ENCODE measurements at regions not wholly inside any gene's neighbourhood (a gene's known extent, or its start where the extent isn't known, plus 50 kb on each side); places are given as distances from the start of the nearest gene placed in this dataset.
A peak's percentile ranks its signal among the peaks of the same experiment; 100 is the strongest.

GRCh38 chr16:54506214-54506580 is 219.6 kb upstream of the IRX3 start:
- DNase-seq, result no peak

GRCh38 chr16:54505549-54506213 is 219.1 kb upstream of the IRX3 start:
- DNase-seq, result no peak

- no peak for DNase-seq
These were observed 217.8 kb upstream of the IRX3 start for GRCh38 chr16:54504372-54504771.

GRCh38 chr16:54503856-54504219 is 217.3 kb upstream of the IRX3 start:
- DNase-seq, result peak; percentile 47

- DNase-seq, result peak; percentile 54
These were observed 216.6 kb upstream of the IRX3 start for GRCh38 chr16:54503011-54503855.

GRCh38 chr16:54501797-54502196 is 215.2 kb upstream of the IRX3 start:
- DNase-seq, result no peak

GRCh38 chr16:54493594-54493993 is 207.0 kb upstream of the IRX3 start:
- no peak for DNase-seq

- peak; percentile 72 for DNase-seq
These were observed 206.5 kb upstream of the IRX3 start for GRCh38 chr16:54493061-54493460.

GRCh38 chr16:54490112-54490488 is 203.5 kb upstream of the IRX3 start:
- DNase-seq, result no peak

- no peak for DNase-seq
These were observed 202.9 kb upstream of the IRX3 start for GRCh38 chr16:54489225-54490111.

GRCh38 chr16:54488729-54489128 is 202.1 kb upstream of the IRX3 start:
- DNase-seq, result no peak

- no peak for DNase-seq
These were observed 201.3 kb upstream of the IRX3 start for GRCh38 chr16:54487933-54488332.

GRCh38 chr16:54484700-54485099 is 198.1 kb upstream of the IRX3 start:
- no peak for DNase-seq

GRCh38 chr16:54482892-54483574 is 196.4 kb upstream of the IRX3 start:
- no peak for DNase-seq

- DNase-seq, result no peak
These were observed 193.8 kb upstream of the IRX3 start for GRCh38 chr16:54480429-54480828.

- no peak for DNase-seq
These were observed 193.0 kb upstream of the IRX3 start for GRCh38 chr16:54479546-54479945.

- DNase-seq, result no peak
These were observed 191.1 kb upstream of the IRX3 start for GRCh38 chr16:54477714-54478113.

GRCh38 chr16:54475019-54475601 is 188.5 kb upstream of the IRX3 start:
- DNase-seq, result no peak

GRCh38 chr16:54473226-54473993 is 186.8 kb upstream of the IRX3 start:
- no peak for DNase-seq

- no peak for DNase-seq
These were observed 180.8 kb upstream of the IRX3 start for GRCh38 chr16:54467398-54467797.

- DNase-seq, result no peak
These were observed 179.6 kb upstream of the IRX3 start for GRCh38 chr16:54466233-54466632.

- no peak for DNase-seq
These were observed 178.5 kb upstream of the IRX3 start for GRCh38 chr16:54465063-54465462.

Measured in fibroblast of skin of right quadriceps (primary cell).